C4-2B (cell line): ENCODE measurements at regions not wholly inside any gene's neighbourhood (a gene's known extent, or its start where the extent isn't known, plus 50 kb on each side); places are given as distances from the start of the nearest gene placed in this dataset.

Experiments
- H3K27ac ChIP-seq: fragments of 450-650 bp; 2 replicates; pipeline ENCODE4 v1.5.1; 2017
- CTCF ChIP-seq: fragments of 450-650 bp; conservative IDR thresholded peaks from 2 replicates; pipeline ENCODE4 v1.5.1; 2017; ENCODE audit warnings: mild to moderate bottlenecking
- ZFX ChIP-seq: fragments of 450-650 bp; IDR thresholded peaks from 2 replicates; pipeline ENCODE4 v1.6.1; 2017

- TF ChIP-seq CTCF (no peak), ZFX (no peak)
- H3K27ac ChIP-seq: no peak overlapping the region
Measured at GRCh38 chr7:9842301-9842700, 1131.4 kb upstream of the PHF14 start.

DNA sequence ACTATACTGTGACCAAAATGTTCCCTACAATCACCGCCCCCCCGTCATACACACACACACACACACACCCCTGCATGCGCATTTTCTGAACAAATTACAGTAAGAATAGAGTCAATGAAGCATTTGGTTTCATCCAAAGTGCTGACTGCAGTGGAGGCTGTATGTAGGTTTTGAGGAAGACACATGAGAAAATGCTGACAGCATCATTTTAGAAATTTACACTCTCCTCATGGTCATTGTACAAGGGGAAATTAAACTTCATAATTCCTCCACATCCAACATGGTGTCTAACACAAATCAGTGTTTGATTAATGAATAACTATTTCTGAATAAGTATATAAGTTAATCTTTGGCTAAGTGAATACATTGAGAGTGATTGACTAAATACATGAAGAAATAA is 1126.8 kb upstream of the PHF14 start:
- no peak overlapping the region for H3K27ac ChIP-seq
- TF ChIP-seq CTCF (no peak), ZFX (no peak)

DNA sequence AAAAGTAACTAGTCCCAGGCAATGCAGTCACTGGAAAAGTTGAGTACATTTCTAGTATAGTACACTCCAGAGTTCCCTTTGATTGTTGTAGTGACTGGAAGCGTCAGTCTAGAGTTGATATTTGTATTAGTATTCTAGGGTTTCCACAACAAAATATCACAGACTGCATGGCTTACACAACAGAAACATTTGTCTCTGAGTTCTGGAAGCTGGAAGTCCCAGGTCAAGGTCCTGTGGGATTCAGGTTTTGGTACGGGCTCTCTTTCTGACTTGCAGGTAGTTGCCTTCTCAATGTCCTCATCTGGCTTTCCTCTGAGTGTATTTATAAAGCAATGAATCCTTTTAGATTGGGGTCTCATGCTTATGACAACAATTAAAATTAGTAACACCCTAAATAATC is 1119.1 kb upstream of the PHF14 start:
- TF ChIP-seq CTCF (no peak), ZFX (no peak)
- H3K27ac ChIP-seq: no peak overlapping the region

DNA sequence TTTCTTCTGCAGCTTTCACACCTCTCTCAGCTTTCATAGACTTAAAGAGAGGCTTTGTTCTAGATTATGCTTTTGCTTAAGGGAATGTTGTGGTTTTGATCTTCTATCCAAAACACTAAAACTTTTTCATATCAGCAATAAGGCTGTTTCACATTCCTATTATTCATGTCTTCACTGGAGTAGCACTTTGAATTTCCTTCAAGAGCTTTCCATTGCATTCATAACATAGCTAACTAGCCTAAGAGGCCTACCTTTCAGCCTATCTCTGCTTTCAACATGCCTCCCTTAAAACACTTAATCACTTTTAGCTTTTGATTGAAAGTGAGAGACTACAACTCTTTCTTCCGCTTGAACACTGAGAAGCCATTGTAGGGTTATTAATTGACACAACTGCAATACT is 1117.0 kb upstream of the PHF14 start:
- TF ChIP-seq CTCF: no peak
- no peak for TF ChIP-seq ZFX
- no peak overlapping the region for H3K27ac ChIP-seq

- no peak for TF ChIP-seq ZFX
- TF ChIP-seq CTCF: no peak
- H3K27ac ChIP-seq: no peak overlapping the region
Measured at GRCh38 chr7:9863545-9863944, 1110.1 kb upstream of the PHF14 start.

- TF ChIP-seq ZFX (no peak), CTCF (no peak)
Measured at GRCh38 chr7:9869151-9869550, 1104.5 kb upstream of the PHF14 start.

DNA sequence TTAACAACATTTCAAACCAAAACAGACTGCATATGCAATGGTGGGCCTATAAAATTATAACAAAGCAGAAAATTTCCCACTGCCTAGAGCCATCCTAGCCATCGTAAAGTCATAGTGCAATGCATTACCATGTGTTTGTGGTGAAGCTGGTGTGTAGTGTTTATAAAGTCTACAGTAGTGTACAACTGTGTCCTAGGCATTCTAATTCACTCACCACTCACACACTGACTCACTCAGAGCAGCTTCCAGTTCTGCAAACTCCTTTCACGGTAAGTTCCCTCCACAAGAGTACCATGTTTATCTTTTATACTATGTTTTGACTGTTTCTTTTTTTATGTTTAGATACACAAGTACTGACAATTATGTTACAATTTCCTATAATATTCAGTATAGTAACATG is 1104.1 kb upstream of the PHF14 start:
- TF ChIP-seq ZFX (no peak), CTCF (no peak)
- no peak overlapping the region for H3K27ac ChIP-seq

More at GRCh38 chr7:9869151-9869550, 1104.5 kb upstream of the PHF14 start:
- no peak overlapping the region for H3K27ac ChIP-seq

GRCh38 chr7:9870674-9871073 is 1103.0 kb upstream of the PHF14 start:
- H3K27ac ChIP-seq: no peak overlapping the region
- TF ChIP-seq CTCF: no peak
- no peak for TF ChIP-seq ZFX
